Spleen (tissue), 11 donors: ENCODE measurements at regions not wholly inside any gene's neighbourhood (a gene's known extent, or its start where the extent isn't known, plus 50 kb on each side); places are given as distances from the start of the nearest gene placed in this dataset.

ENCODE experiments used
- DNase-seq: peaks from one replicate; pipeline ENCODE4 v3.0.0-alpha.2; 2020
- H3K27ac ChIP-seq, 8 donors: fragments of 200-600 bp; sonication (generic) in 7 of 8; 1 replicate in 4 of 8; 2 replicates in 4 of 8; pipeline versions ENCODE4 v1.5.0 to v1.8.0; 2016 to 2021; ENCODE audit warnings: inconsistent platforms in 4 of 8, mild to moderate bottlenecking in 4 of 8, moderate library complexity in 1 of 8
- H3K27me3 ChIP-seq, 7 donors: fragments of 200-600 bp; sonication (generic) in 6 of 7; replicated peaks in 1 of 7; 1 replicate in 4 of 7; 2 replicates in 3 of 7; pipeline versions ENCODE4 v1.5.0 to v1.8.0; 2016 to 2021; ENCODE audit warnings: inconsistent platforms in 3 of 7, mild to moderate bottlenecking in 1 of 7
- H3K36me3 ChIP-seq, 6 donors: fragments of 200-600 bp; sonication (generic) in 5 of 6; 1 replicate in 4 of 6; 2 replicates in 2 of 6; pipeline versions ENCODE4 v1.5.0 to v1.8.0; 2016 to 2021; ENCODE audit warnings: inconsistent platforms in 2 of 6
- H3K4me1 ChIP-seq, 6 donors: fragments of 200-600 bp; sonication (generic) in 5 of 6; 1 replicate in 3 of 6; 2 replicates in 3 of 6; pipeline versions ENCODE4 v1.5.0 to v1.8.0; 2016 to 2021; ENCODE audit warnings: inconsistent platforms in 3 of 6
- H3K4me3 ChIP-seq, 8 donors: fragments of 200-600 bp; sonication (generic) in 7 of 8; 1 replicate in 4 of 8; 2 replicates in 4 of 8; pipeline versions ENCODE4 v1.5.0 to v1.8.0; 2016 to 2021; ENCODE audit warnings: inconsistent platforms in 4 of 8, mild to moderate bottlenecking in 4 of 8, moderate library complexity in 2 of 8
- H3K9me3 ChIP-seq, 8 donors: fragments of 200-600 bp; sonication (generic) in 7 of 8; 1 replicate in 4 of 8; 2 replicates in 4 of 8; pipeline versions ENCODE4 v1.5.0 to v1.8.0; 2016 to 2021; ENCODE audit warnings: inconsistent platforms in 4 of 8
- CTCF ChIP-seq, 11 experiments: fragments of 200-600 bp in 7 of 11; fragments of 450-650 bp in 4 of 11; sonication (generic) in 4 of 11; IDR thresholded peaks in 8 of 11; conservative IDR thresholded peaks in 3 of 11; 1 replicate in 7 of 11; 2 replicates in 4 of 11; pipeline versions ENCODE4 v1.4.0 to v1.8.0; 2016 to 2021; ENCODE audit warnings: antibody characterized with exemption in 11 of 11, inconsistent platforms in 4 of 11, mild to moderate bottlenecking in 1 of 11
- POLR2A ChIP-seq, 3 donors: fragments of 450-650 bp; IDR thresholded peaks; one replicate each; pipeline ENCODE4 v1.5.1; 2017; ENCODE audit warnings: antibody characterized with exemption in 3 of 3, mild to moderate bottlenecking in 1 of 3
- POLR2AphosphoS5 ChIP-seq, 3 donors: sonication (generic); formaldehyde crosslinking; IDR thresholded peaks; one replicate each; pipeline ENCODE4 v1.5.1; 2017; ENCODE audit warnings: antibody characterized with exemption in 3 of 3
- WGBS, 5 donors: extraction: QIAGEN DNeasy Blood & Tissue Kit in 3 of 5; methylation state at CpG; one replicate each; pipeline versions ENCODE4 v1.1.5 to v1.1.7; 2013 to 2018; 5-methylcytosine and 5-hydroxymethylcytosine counted together
- intact Hi-C: fragments of 100-400 bp; cut with DNase I; formaldehyde crosslinking; loops from one replicate; pipeline ENCODE4 v1.15.0; 2023; ENCODE audit warnings: low total_unique reads
- donor health status: healthy with polysubstance abuse.
- donor health status: DM: no; HTN: no; CAD: no; lungs with moderate emphysema.
- donor health status: DM: no; HTN: no; CAD: no.
- donor health status: Bipolar disorder and iron deficiency.
- donor health status: healthy.
- donor health status: DM: no; HTN: no; CAD: no.
- donor health status: DM: yes; HTN: yes; CAD: no.

GRCh38 chr12:65624554-65625086 is 199.7 kb upstream of the HMGA2 start:
- Histone ChIP-seq H3K9me3 (peaks cover 0 to 4% (median 0%) of the 10 kb centered on the region in 8 donors), H3K27me3 (peaks cover 0 to 7% (median 0%) of the 10 kb centered on the region in 7 donors), H3K27ac (no peak overlapping the region), H3K4me3 (no peak overlapping the region), H3K4me1 (no peaks in the 10 kb centered on the region), H3K36me3 (no peaks in the 10 kb centered on the region)
- TF ChIP-seq POLR2AphosphoS5 (IDR thresholded peaks at IDR 0.05) (no peak), POLR2A (IDR thresholded peaks at IDR 0.05) (no peak), CTCF (IDR thresholded peaks at IDR 0.05 in 8 of 11, conservative IDR thresholded peaks at IDR 0.05 in 3 of 11) (no peak)
- WGBS, 5 donors: 63 to 79% (median 72%) methylated on average over 4 of the region's 4 CpGs
- no peak for DNase-seq
- intact Hi-C loops: no loop called here

- Histone ChIP-seq H3K4me1 (no peaks in the 10 kb centered on the region), H3K9me3 (peaks cover 0 to 4% (median 0%) of the 10 kb centered on the region in 8 donors), H3K4me3 (no peak overlapping the region), H3K36me3 (no peaks in the 10 kb centered on the region), H3K27ac (no peak overlapping the region), H3K27me3 (no peaks in the 10 kb centered on the region)
- TF ChIP-seq POLR2A (IDR thresholded peaks at IDR 0.05) (no peak), POLR2AphosphoS5 (IDR thresholded peaks at IDR 0.05) (no peak), CTCF (IDR thresholded peaks at IDR 0.05 in 8 of 11, conservative IDR thresholded peaks at IDR 0.05 in 3 of 11) (no peak)
- intact Hi-C loops: no loop called here
- no peak for DNase-seq
Observed at GRCh38 chr12:65628061-65628460, 196.2 kb upstream of the HMGA2 start.

- H3K36me3 ChIP-seq: no peaks in the 10 kb centered on the region
- 58 to 88% (median 74%) methylated on average over 3 of the region's 3 CpGs for WGBS, 5 donors
- no peaks in the 10 kb centered on the region for H3K4me1 ChIP-seq
- TF ChIP-seq POLR2A (IDR thresholded peaks at IDR 0.05) (no peak), POLR2AphosphoS5 (IDR thresholded peaks at IDR 0.05) (no peak), CTCF (IDR thresholded peaks at IDR 0.05 in 8 of 11, conservative IDR thresholded peaks at IDR 0.05 in 3 of 11) (no peak)
- intact Hi-C loops: no loop called here
- peaks cover 0 to 4% (median 0%) of the 10 kb centered on the region in 8 donors for H3K9me3 ChIP-seq
- H3K27ac ChIP-seq: no peak overlapping the region
- H3K4me3 ChIP-seq: no peak overlapping the region
- DNase-seq: no peak
- H3K27me3 ChIP-seq: no peaks in the 10 kb centered on the region
Observed at GRCh38 chr12:65630555-65630954, 193.7 kb upstream of the HMGA2 start.

- 84 to 92% (median 88%) methylated on average over 8 of the region's 8 CpGs for WGBS, 5 donors
- no peaks in the 10 kb centered on the region for H3K4me1 ChIP-seq
- no peak for TF ChIP-seq CTCF (IDR thresholded peaks at IDR 0.05 in 8 of 11, conservative IDR thresholded peaks at IDR 0.05 in 3 of 11)
- no peak for TF ChIP-seq POLR2A (IDR thresholded peaks at IDR 0.05)
- no peak for TF ChIP-seq POLR2AphosphoS5 (IDR thresholded peaks at IDR 0.05)
- no peak for DNase-seq
- no peak overlapping the region for H3K4me3 ChIP-seq
- H3K27ac ChIP-seq: no peak overlapping the region
- H3K27me3 ChIP-seq: no peaks in the 10 kb centered on the region
- peaks cover 0 to 4% (median 0%) of the 10 kb centered on the region in 8 donors for H3K9me3 ChIP-seq
- H3K36me3 ChIP-seq: no peaks in the 10 kb centered on the region
- intact Hi-C loops: no loop called here
Observed at GRCh38 chr12:65631621-65632111, 192.6 kb upstream of the HMGA2 start.
